ENCODE measurements at regions not wholly inside any gene's neighbourhood (a gene's known extent, or its start where the extent isn't known, plus 50 kb on each side); places are given as distances from the start of the nearest gene placed in this dataset.

DNA sequence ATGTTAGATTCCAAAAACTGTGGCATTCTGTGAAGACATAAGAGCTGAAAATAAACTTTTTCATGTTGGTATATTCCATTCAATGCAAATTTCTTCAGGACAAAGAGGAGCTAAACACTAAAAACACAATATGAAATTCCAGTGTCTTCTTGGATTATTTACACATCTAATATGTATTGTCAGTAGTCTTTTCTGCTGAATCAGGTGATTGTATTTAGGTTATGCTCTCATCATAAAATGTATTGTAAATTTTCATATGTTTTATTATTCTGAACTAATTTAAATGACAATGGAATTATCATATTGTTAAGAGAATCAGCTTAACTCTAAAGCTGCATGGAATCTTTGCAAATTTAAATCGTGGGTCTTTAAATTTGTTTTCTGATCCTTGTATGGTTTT is 526.7 kb downstream of the PDHA2 start:
- TF ChIP-seq, protein P1, sequence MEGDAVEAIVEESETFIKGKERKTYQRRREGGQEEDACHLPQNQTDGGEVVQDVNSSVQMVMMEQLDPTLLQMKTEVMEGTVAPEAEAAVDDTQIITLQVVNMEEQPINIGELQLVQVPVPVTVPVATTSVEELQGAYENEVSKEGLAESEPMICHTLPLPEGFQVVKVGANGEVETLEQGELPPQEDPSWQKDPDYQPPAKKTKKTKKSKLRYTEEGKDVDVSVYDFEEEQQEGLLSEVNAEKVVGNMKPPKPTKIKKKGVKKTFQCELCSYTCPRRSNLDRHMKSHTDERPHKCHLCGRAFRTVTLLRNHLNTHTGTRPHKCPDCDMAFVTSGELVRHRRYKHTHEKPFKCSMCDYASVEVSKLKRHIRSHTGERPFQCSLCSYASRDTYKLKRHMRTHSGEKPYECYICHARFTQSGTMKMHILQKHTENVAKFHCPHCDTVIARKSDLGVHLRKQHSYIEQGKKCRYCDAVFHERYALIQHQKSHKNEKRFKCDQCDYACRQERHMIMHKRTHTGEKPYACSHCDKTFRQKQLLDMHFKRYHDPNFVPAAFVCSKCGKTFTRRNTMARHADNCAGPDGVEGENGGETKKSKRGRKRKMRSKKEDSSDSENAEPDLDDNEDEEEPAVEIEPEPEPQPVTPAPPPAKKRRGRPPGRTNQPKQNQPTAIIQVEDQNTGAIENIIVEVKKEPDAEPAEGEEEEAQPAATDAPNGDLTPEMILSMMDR (optimal IDR thresholded peaks at IDR 0.05 in 1 of 3, IDR thresholded peaks at IDR 0.05 in 1 of 3, conservative IDR thresholded peaks at IDR 0.05 in 1 of 3; ENCODE audit: extremely low read depth in 1 of 3, insufficient read depth in 2 of 3, low read length in 3 of 3): no peak
- no peak for TF ChIP-seq EZH2 (IDR thresholded peaks at IDR 0.05; ENCODE audit: low read length)

Measured in keratinocyte (primary cell).